ENCODE measurements at regions not wholly inside any gene's neighbourhood (a gene's known extent, or its start where the extent isn't known, plus 50 kb on each side); places are given as distances from the start of the nearest gene placed in this dataset.

DNA sequence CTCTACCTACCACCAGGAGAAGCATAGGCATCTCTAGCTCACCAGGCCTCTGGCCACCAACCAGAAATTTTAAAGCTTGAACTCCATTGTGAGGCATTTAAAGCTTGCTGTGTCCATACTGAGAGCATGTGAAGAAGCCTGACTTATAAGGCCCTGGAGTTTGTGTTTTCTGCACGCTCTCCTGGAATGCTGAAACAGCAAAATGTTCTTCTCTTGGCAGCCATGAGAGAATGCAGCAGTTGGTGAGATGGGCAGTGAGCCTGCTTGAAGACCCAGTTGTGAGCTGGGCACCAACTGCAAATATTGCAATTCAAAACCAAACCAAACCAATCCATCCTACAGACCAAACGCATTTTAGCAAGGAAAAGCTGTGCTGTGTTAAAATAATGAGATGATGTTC lies 170.0 kb upstream of the IVNS1ABP start:
- Histone ChIP-seq H3K36me3 (ENCODE audit: insufficient read depth, low read length) (no peaks in the 10 kb centered on the region), H3K79me2 (ENCODE audit: insufficient read depth, low read length) (no peaks in the 10 kb centered on the region), H3K27me3 (ENCODE audit: insufficient read depth, low read length, poor library complexity) (peaks cover 4% of the 10 kb centered on the region), H4K20me1 (ENCODE audit: insufficient read depth, low read length) (no peaks in the 10 kb centered on the region), H3K9ac (ENCODE audit: low read depth, low read length) (no peak overlapping the region), H3K4me2 (ENCODE audit: insufficient read depth, low read length) (no peak overlapping the region), H2AFZ (ENCODE audit: low read depth, low read length) (no peak overlapping the region), H3K27ac (ENCODE audit: low read length) (no peak overlapping the region), H3K9me3 (ENCODE audit: insufficient read depth, low read length, severe bottlenecking) (no peaks in the 10 kb centered on the region), H3K4me3 (ENCODE audit: low read depth in 1 of 2, low read length in 2 of 2) (no peak overlapping the region), H3K4me1 (ENCODE audit: insufficient read depth, low read length) (no peaks in the 10 kb centered on the region)
- no peak for DNase-seq
- TF ChIP-seq CTCF (IDR thresholded peaks at IDR 0.05; ENCODE audit: borderline replicate concordance, extremely low read depth, low read length, poor library complexity, severe bottlenecking) (no peak), EZH2 (IDR thresholded peaks at IDR 0.05; ENCODE audit: borderline replicate concordance, low read depth, low read length, severe bottlenecking) (no peak)
- ATAC-seq (ENCODE audit: insufficient read depth, low read depth), result no peak

DNA sequence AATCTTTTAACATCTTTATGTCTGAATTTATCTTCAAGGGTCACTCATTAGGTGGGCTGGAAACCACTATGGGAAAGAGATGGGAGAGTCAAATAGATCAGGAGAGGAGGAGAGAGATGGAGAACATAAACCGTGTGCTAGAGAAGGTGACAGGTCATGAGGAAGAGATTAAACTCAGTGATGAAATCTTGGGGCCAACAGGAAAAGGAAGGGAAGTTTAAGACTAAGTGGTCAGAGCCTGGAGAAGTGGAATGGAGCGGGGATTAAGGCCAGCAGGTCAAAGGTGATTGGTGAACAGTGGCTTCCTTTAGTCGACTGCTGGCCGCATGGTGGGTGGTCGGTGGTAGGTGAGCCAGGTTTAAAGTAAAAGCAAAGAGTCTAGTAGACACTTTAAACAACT lies 169.3 kb upstream of the IVNS1ABP start:
- no peak for DNase-seq
- no peak overlapping the region for H3K4me3 ChIP-seq (ENCODE audit: low read depth in 1 of 2, low read length in 2 of 2)
- ATAC-seq (ENCODE audit: insufficient read depth, low read depth), result no peak
- H3K36me3 ChIP-seq (ENCODE audit: insufficient read depth, low read length), result no peaks in the 10 kb centered on the region
- no peak overlapping the region for H3K27ac ChIP-seq (ENCODE audit: low read length)
- H3K27me3 ChIP-seq (ENCODE audit: insufficient read depth, low read length, poor library complexity), result peaks cover 4% of the 10 kb centered on the region
- no peak overlapping the region for H2AFZ ChIP-seq (ENCODE audit: low read depth, low read length)
- TF ChIP-seq EZH2 (IDR thresholded peaks at IDR 0.05; ENCODE audit: borderline replicate concordance, low read depth, low read length, severe bottlenecking), result no peak
- TF ChIP-seq CTCF (IDR thresholded peaks at IDR 0.05; ENCODE audit: borderline replicate concordance, extremely low read depth, low read length, poor library complexity, severe bottlenecking), result no peak
- H3K9me3 ChIP-seq (ENCODE audit: insufficient read depth, low read length, severe bottlenecking), result no peaks in the 10 kb centered on the region
- no peaks in the 10 kb centered on the region for H4K20me1 ChIP-seq (ENCODE audit: insufficient read depth, low read length)
- H3K9ac ChIP-seq (ENCODE audit: low read depth, low read length), result no peak overlapping the region
- no peaks in the 10 kb centered on the region for H3K4me1 ChIP-seq (ENCODE audit: insufficient read depth, low read length)
- no peaks in the 10 kb centered on the region for H3K79me2 ChIP-seq (ENCODE audit: insufficient read depth, low read length)
- no peak overlapping the region for H3K4me2 ChIP-seq (ENCODE audit: insufficient read depth, low read length)

DNA sequence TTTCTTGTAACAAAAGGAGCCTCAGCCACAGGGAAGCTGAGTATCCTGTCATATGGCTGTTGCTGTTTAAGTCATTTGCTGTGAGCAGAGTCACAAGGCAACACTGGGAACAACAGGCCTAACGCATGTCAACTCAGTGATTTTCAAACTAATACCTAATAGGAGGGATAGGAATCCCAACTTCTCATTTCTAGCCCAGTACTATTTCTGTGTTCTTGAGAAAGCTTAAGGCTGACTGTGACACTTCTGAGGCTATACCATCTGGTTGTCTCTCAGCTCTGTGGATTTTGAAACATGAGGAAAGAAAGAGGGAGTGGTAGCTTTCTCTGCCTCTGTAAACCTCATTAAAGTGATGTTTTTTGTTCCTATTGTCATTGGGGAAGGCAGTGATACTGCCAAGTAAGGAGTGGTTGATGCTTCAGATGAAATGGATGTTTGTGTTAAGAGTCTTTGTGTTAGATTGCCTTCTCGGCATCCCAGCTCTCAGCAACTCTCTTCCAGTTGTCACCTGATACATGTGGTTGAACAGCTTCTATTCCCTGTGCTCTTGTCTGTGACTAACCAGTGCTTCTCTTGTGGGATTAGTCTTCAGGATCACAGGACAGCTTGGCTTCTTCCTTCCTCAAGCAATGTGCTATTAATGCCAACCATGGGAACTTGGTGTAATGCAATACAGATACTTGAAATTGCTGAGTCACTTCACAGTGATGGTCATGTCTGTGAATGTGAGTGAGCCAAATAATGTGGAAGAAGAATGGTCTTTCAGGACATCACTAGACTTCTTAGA lies 166.8 kb upstream of the IVNS1ABP start:
- ATAC-seq (ENCODE audit: insufficient read depth, low read depth) (no peak), DNase-seq (no peak)
- Histone ChIP-seq H4K20me1 (ENCODE audit: insufficient read depth, low read length) (no peaks in the 10 kb centered on the region), H3K4me2 (ENCODE audit: insufficient read depth, low read length) (no peak overlapping the region), H3K79me2 (ENCODE audit: insufficient read depth, low read length) (no peaks in the 10 kb centered on the region), H3K36me3 (ENCODE audit: insufficient read depth, low read length) (no peaks in the 10 kb centered on the region), H3K9me3 (ENCODE audit: insufficient read depth, low read length, severe bottlenecking) (no peaks in the 10 kb centered on the region), H2AFZ (ENCODE audit: low read depth, low read length) (no peak overlapping the region), H3K27ac (ENCODE audit: low read length) (no peak overlapping the region), H3K27me3 (ENCODE audit: insufficient read depth, low read length, poor library complexity) (peaks cover 4% of the 10 kb centered on the region), H3K4me3 (ENCODE audit: low read depth in 1 of 2, low read length in 2 of 2) (no peak overlapping the region), H3K4me1 (ENCODE audit: insufficient read depth, low read length) (no peaks in the 10 kb centered on the region), H3K9ac (ENCODE audit: low read depth, low read length) (no peak overlapping the region)
- TF ChIP-seq EZH2 (IDR thresholded peaks at IDR 0.05; ENCODE audit: borderline replicate concordance, low read depth, low read length, severe bottlenecking), result no peak
- TF ChIP-seq CTCF (IDR thresholded peaks at IDR 0.05; ENCODE audit: borderline replicate concordance, extremely low read depth, low read length, poor library complexity, severe bottlenecking), result no peak
